Activated CD4-positive, alpha-beta T cell treated with anti-CD3 and anti-CD28 coated beads for 36 hours (primary cell): ENCODE measurements at regions not wholly inside any gene's neighbourhood (a gene's known extent, or its start where the extent isn't known, plus 50 kb on each side); places are given as distances from the start of the nearest gene placed in this dataset.

Experiments used
- ATAC-seq: fragments of 200-7000 bp; cut with Tn5 transposase; one replicate; pipeline ENCODE4 v1.10.0; 2021; ENCODE audit warnings: mild to moderate bottlenecking, moderate library complexity
- CTCF ChIA-PET: fragments of 350-600 bp; sonication (Branson Sonifier 250); formaldehyde crosslinking; loops from one replicate; lab custom pipeline; 2021; ENCODE audit warnings: antibody characterized with exemption; lab: Charles Lee
- POLR2A ChIA-PET: fragments of 350-600 bp; sonication (Branson Sonifier 250); formaldehyde crosslinking; loops from one replicate; lab custom pipeline; 2021; ENCODE audit warnings: antibody characterized with exemption, inconsistent platforms; lab: Charles Lee
- DNase-seq: peaks from one replicate; pipeline ENCODE4 v3.0.0-alpha.2; 2020
- H3K27ac Mint-ChIP-seq: one replicate; pipeline ENCODE4 v1.8.0; 2021; ENCODE audit warnings: mixed read lengths
- H3K27me3 Mint-ChIP-seq: one replicate; pipeline ENCODE4 v1.8.0; 2021; ENCODE audit warnings: mixed read lengths
- H3K36me3 Mint-ChIP-seq: one replicate; pipeline ENCODE4 v1.8.0; 2021; ENCODE audit warnings: low read depth, mixed read lengths
- H3K4me1 Mint-ChIP-seq: one replicate; pipeline ENCODE4 v1.8.0; 2021; ENCODE audit warnings: mixed read lengths
- H3K4me3 Mint-ChIP-seq: one replicate; pipeline ENCODE4 v1.8.0; 2021; ENCODE audit warnings: mild to moderate bottlenecking, moderate library complexity, mixed read lengths
- H3K9me3 Mint-ChIP-seq: one replicate; pipeline ENCODE4 v1.8.0; 2021; ENCODE audit warnings: low read depth, mixed read lengths
- intact Hi-C, 2 experiments: fragments of 100-400 bp; cut with DNase I in 1 of 2; cut with micrococcal nuclease in 1 of 2; formaldehyde crosslinking; loops; one replicate each; pipeline versions ENCODE4 v1.14.2 to v1.15.1; 2022 to 2024; cut with DNase I, micrococcal nuclease

DNA sequence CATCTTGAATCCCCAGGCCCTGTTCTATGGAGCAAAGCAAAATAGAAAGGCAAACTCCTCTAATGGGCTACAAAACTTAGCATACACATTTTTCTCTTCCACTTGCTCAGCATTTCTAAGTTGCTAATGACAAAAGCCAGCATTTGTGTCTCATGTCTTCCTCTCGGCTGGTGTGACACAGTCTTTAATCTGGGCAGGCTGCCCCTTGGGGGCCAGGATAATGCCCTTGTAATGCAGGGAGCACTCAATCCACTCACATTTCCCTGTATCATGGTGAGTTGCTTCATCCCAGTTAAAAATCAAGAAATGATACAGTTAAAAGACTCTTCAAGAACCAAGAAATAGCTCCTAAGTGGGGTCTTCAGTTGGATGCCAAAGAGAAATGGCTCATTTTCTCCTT lies 109.1 kb upstream of the FBXO11 start:
- CTCF ChIA-PET = interaction anchor here (0.8 to 1.6 kb wide), 3 partner anchors 66 to 160 kb away, joined by 3 to 4 read pairs (median 3); partner anchors contain the start of gene FBXO11
- peaks cover 2% of the 10 kb centered on the region for H3K9me3 Mint-ChIP-seq
- H3K4me1 Mint-ChIP-seq = no peaks in the 10 kb centered on the region
- intact Hi-C loops = no loop called here
- H3K27ac Mint-ChIP-seq = no peak overlapping the region
- DNase-seq (no peak), ATAC-seq (no peak)
- H3K36me3 Mint-ChIP-seq = no peaks in the 10 kb centered on the region
- POLR2A ChIA-PET = no interaction called here
- H3K27me3 Mint-ChIP-seq = peaks cover 7% of the 10 kb centered on the region
- H3K4me3 Mint-ChIP-seq = no peak overlapping the region

DNA sequence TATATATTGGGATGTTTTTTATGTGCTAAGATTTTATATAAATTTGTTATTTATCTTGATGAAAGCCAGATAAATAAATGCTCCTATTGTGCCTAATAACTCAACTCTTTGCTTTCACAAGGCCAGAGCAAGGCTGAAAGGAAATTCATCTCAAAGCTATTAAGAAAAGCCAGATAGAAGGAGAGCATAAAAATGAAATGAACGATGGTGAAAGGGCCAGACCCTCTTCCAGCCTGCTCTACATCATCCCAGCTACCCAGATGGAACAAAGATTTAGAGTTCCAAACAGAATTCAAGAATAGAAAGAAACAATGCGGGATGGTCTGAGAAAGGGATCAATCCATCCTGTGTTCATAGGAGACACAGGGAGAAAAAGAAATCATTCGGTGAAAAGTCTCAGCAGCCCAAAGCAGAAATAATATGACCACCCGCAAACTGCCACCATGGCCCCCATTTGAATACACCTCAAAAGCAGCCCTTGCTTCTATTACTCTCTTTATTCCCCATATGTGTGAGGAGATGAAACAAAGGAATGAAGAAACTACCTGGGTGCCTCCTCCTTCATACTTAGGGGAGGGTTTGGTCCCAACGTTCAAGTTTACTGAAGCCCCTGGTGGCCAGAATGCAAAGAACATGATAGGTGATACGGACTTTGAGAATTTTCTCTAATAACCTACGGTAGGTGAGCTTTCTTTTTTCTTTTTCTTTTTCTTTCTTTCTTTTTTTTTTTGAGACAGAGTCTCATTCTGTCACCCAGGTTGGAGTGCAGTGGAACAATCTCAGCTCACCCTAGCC lies 110.1 kb upstream of the FBXO11 start:
- Mint-ChIP-seq H3K4me1 (no peaks in the 10 kb centered on the region), H3K27me3 (peaks cover 5% of the 10 kb centered on the region), H3K36me3 (no peaks in the 10 kb centered on the region), H3K27ac (no peak overlapping the region), H3K4me3 (no peak overlapping the region), H3K9me3 (peaks cover 2% of the 10 kb centered on the region)
- intact Hi-C loops = no loop called here
- CTCF ChIA-PET = interaction anchor here (0.8 to 1.0 kb wide), 3 partner anchors 65 to 161 kb away, joined by 3 read pairs; no protein-coding TSS in a partner anchor
- ATAC-seq = no peak
- DNase-seq = peak; percentile 5
- POLR2A ChIA-PET = no interaction called here

DNA sequence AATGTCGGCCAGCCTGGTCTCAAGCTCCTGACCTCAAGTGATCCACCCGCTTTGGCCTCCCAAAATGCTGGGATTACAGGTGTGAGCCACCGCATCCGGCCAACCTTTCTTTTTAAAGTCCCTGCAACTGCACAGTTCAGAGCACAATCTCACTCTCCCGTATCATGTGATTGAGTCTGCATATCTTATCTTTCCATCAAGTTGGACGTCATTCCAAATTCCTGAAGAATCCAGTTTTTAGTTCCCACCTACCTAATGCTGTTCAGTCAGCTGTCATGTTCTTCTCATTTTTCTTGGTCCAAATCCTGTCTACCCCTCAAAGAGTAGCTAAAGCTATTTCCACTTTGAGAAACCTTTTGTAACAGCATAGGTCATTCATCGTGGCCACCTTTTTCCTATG lies 110.8 kb upstream of the FBXO11 start:
- DNase-seq (no peak), ATAC-seq (no peak)
- Mint-ChIP-seq H3K36me3 (no peaks in the 10 kb centered on the region), H3K4me1 (no peaks in the 10 kb centered on the region), H3K4me3 (no peak overlapping the region), H3K27me3 (peaks cover 8% of the 10 kb centered on the region), H3K27ac (no peak overlapping the region), H3K9me3 (peaks cover 2% of the 10 kb centered on the region)
- intact Hi-C loops = no loop called here
- POLR2A ChIA-PET = no interaction called here
- CTCF ChIA-PET = interaction anchor here (0.6 to 1.0 kb wide), 3 partner anchors 43 to 121 kb away, joined by 3 read pairs; no protein-coding TSS in a partner anchor

DNA sequence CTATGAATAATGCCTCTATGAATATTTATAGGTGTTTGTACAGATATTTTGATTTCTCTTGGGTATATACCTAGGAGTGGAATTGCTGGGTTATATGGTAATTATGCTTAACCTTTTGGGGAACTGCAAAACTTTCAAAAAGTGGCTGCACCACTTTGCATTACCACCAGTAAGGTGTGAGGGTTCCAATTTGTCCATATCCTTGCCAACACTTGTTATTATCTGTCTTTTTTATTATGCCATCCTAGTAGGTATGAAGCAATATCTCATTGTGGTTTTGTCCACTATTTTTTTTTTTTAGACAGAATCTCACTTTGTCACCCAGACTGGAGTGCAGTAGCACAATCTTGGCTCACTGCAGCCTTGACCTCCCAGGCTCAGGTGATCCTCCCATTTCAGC lies 112.2 kb upstream of the FBXO11 start:
- no peak overlapping the region for H3K27ac Mint-ChIP-seq
- intact Hi-C loops = no loop called here
- no peak for DNase-seq
- ChIA-PET CTCF (no interaction called here), POLR2A (no interaction called here)
- H3K9me3 Mint-ChIP-seq = peaks cover 2% of the 10 kb centered on the region
- H3K4me3 Mint-ChIP-seq = no peak overlapping the region
- ATAC-seq = no peak
- H3K36me3 Mint-ChIP-seq = no peaks in the 10 kb centered on the region
- H3K27me3 Mint-ChIP-seq = peaks cover 11% of the 10 kb centered on the region
- H3K4me1 Mint-ChIP-seq = no peaks in the 10 kb centered on the region

DNA sequence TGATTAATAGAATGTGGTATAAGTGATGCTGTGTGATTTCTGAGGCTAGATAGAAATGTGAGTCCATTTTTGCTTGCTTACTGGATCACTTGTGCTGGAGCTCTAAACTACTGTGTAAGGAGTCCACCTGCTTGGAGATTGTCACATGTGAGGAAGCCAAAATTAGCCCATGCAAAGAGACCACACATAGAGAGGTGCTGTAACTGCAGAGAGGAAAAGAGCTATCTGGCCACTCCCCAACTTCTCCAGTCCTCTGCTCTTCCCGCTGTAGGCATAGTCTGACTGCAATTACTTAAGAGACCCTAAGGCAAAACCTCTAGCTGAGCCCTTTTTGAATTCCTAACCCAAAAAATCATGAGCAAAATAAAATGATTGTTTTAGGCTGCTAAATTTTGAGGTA lies 120.6 kb upstream of the FBXO11 start:
- Mint-ChIP-seq H3K4me3 (no peak overlapping the region), H3K36me3 (no peaks in the 10 kb centered on the region), H3K9me3 (no peaks in the 10 kb centered on the region), H3K27me3 (peaks cover 7% of the 10 kb centered on the region), H3K27ac (no peak overlapping the region), H3K4me1 (no peaks in the 10 kb centered on the region)
- intact Hi-C loops = no loop called here
- ATAC-seq = no peak
- ChIA-PET CTCF (interaction anchor here (0.6 to 1.5 kb wide), 2 partner anchors 17 to 718 kb away, joined by 3 to 4 read pairs; no protein-coding TSS in a partner anchor), POLR2A (no interaction called here)
- DNase-seq = no peak

DNA sequence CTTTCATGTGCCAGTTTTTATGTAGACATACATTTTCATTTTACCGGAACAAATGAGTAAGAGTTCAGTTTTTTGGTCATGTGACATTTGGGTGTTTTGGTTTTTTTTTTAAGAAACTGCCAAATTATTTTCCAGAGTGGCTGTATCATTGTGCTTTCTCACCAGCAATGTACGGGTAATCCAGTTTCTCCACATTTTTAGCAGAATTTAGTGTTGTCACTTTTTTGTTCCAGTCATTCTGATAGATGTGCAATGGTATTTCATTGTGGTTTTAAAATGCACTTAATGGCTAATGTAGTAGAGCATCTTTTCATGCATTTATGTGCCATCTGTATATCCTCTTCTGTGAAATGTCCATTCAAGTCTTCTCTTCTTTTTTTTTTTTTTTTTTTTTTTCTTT lies 126.5 kb upstream of the FBXO11 start:
- intact Hi-C loops = no loop called here
- POLR2A ChIA-PET = no interaction called here
- CTCF ChIA-PET = interaction anchor here (1.5 kb wide), 1 partner anchor 125 kb away, joined by 3 read pairs; no protein-coding TSS in a partner anchor
- peaks cover 2% of the 10 kb centered on the region for H3K9me3 Mint-ChIP-seq
- no peak overlapping the region for H3K27ac Mint-ChIP-seq
- H3K4me3 Mint-ChIP-seq = no peak overlapping the region
- H3K27me3 Mint-ChIP-seq = no peaks in the 10 kb centered on the region
- no peak for DNase-seq
- H3K36me3 Mint-ChIP-seq = no peaks in the 10 kb centered on the region
- H3K4me1 Mint-ChIP-seq = peaks cover 11% of the 10 kb centered on the region
- ATAC-seq = peak; percentile 47

DNA sequence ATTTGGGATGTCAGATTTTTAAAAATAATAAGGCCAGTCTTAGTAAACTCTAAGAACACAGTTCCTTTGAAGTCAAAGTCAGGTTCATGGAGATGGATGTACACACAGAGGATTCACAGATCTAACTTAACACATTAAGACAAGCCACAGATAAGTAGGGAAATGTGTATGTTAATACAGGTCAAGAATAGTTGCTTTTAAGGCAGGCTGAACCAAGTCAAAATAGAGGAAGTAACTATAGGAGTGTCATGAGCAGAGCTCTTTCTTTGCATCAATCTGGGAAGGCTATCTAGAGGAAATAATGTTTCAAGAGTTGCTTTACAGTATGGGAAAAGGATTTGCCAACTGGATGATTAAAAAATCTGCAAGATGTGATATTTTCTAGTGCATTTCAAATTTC lies 128.0 kb upstream of the FBXO11 start:
- peaks cover 2% of the 10 kb centered on the region for H3K9me3 Mint-ChIP-seq
- ChIA-PET POLR2A (no interaction called here), CTCF (interaction anchor here (1.5 kb wide), 1 partner anchor 127 kb away, joined by 3 read pairs; no protein-coding TSS in a partner anchor)
- intact Hi-C loops = no loop called here
- no peaks in the 10 kb centered on the region for H3K36me3 Mint-ChIP-seq
- DNase-seq (no peak), ATAC-seq (no peak)
- H3K27me3 Mint-ChIP-seq = no peaks in the 10 kb centered on the region
- H3K4me3 Mint-ChIP-seq = no peak overlapping the region
- H3K4me1 Mint-ChIP-seq = peaks cover 11% of the 10 kb centered on the region
- H3K27ac Mint-ChIP-seq = no peak overlapping the region

DNA sequence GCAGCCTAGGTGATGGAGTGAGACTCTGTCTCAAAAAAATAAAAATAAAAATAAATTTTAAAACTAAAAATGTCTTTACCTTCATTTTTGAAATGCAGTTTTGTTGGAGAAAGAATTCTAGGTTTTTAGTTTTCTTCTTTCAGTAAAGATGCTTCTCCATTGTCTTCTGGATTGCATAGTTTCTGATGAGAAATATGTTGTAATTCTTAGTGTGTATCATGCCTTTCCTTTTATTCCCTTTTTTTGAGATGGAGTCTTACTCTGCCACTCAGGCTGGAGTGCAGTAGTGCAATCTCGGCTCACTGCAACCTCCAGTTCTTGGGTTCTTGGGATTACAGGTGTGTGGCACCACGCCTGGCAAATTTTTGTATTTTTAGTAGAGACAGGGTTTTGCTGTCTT lies 130.0 kb upstream of the FBXO11 start:
- ATAC-seq = no peak
- ChIA-PET CTCF (no interaction called here), POLR2A (no interaction called here)
- H3K9me3 Mint-ChIP-seq = peaks cover 2% of the 10 kb centered on the region
- intact Hi-C loops = no loop called here
- no peak overlapping the region for H3K27ac Mint-ChIP-seq
- H3K4me3 Mint-ChIP-seq = no peak overlapping the region
- H3K4me1 Mint-ChIP-seq = peaks cover 11% of the 10 kb centered on the region
- H3K36me3 Mint-ChIP-seq = no peaks in the 10 kb centered on the region
- peaks cover 4% of the 10 kb centered on the region for H3K27me3 Mint-ChIP-seq
- DNase-seq = no peak

DNA sequence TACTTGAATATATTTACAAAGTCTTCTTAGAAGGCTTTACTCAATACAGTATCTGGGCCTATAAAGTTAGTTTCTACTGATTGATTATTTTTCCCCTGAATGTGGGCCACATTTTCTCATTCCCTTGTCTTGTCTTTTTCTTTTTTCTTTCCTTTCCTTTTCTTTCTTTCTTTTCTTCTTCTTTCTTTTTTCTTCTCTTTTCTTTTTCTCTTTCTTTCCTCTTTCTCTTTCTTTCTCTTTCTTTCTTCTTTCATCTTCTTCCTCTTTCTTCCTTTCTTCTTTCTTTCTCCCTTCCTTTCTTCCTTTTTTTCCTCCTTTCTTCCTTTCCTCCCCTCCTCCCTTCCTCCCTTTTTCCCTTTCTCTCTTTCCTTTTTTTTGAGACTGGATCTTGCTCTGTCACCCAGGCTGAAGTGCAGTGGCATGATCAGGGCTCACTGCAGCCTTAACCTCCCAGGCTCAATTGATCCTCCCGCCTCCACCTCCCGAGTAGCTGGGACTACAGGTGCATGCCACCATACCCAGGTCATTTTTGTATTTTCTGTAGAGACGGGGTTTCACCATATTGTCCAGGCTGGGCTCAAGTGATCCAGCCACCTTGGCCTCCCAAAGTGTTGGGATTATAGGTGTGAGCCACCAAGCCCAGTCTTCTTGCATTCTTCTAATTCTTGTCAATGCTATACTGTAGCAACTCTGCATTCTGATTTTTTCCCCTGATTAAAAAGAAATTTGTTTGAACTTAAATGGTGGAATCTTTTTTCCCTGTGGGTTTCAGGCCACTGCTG lies 133.1 kb upstream of the FBXO11 start:
- H3K4me1 Mint-ChIP-seq = peaks cover 2% of the 10 kb centered on the region
- peaks cover 7% of the 10 kb centered on the region for H3K27me3 Mint-ChIP-seq
- H3K27ac Mint-ChIP-seq = no peak overlapping the region
- no peak overlapping the region for H3K4me3 Mint-ChIP-seq
- DNase-seq (no peak), ATAC-seq (no peak)
- H3K36me3 Mint-ChIP-seq = no peaks in the 10 kb centered on the region
- POLR2A ChIA-PET = no interaction called here
- intact Hi-C loops = no loop called here
- CTCF ChIA-PET = no interaction called here
- H3K9me3 Mint-ChIP-seq = peaks cover 2% of the 10 kb centered on the region

DNA sequence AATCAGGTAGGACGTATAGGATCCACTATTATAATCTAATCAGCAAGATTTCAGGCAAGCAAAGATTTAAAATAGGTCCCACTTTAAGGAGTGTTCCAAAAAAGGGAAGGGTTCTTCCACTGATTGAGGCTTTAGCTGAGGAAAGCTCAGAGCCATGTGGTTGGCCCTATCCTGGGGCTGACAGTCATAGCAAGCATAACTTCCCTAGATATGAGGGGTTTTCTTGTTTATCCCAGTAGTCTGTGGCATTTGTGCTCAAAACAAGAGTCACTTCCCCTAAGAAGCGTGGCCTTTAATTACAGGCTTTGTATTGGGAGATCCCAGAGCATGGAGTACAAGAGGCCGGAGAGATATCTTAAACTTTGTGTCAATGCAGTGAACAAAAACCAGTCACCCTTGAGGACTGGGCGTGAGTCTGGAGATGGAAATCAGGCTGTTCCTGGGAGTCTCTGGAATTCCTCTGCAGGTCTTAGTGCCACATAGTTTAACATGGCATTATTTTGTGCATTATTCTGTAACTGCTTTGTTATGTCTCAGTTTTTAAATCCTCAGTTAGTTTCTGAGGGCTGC lies 136.9 kb upstream of the FBXO11 start:
- Mint-ChIP-seq H3K4me3 (no peak overlapping the region), H3K4me1 (no peaks in the 10 kb centered on the region), H3K9me3 (no peaks in the 10 kb centered on the region), H3K27me3 (peaks cover 9% of the 10 kb centered on the region), H3K27ac (no peak overlapping the region), H3K36me3 (no peaks in the 10 kb centered on the region)
- ATAC-seq (no peak), DNase-seq (no peak)
- ChIA-PET POLR2A (no interaction called here), CTCF (no interaction called here)
- intact Hi-C loops = no loop called here

DNA sequence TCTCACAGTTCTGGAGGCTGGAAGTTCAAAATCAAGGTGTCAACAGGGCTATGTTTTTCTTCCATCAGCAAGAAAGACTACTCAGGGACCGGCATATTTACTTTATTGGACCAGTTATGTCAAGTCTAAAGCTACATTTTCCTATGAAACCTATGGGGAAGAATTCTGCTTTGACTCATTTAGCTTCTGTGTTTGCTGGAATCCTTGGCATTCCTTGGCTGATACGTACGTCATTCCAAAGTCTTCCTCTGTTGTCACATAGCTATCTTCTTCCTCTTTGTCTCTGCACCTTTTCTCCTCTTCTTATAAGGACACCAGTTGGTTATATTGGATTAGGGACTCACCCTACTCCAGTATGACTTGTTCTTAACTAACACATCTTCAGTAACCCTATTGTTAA lies 137.4 kb upstream of the FBXO11 start:
- ATAC-seq = no peak
- ChIA-PET POLR2A (no interaction called here), CTCF (interaction anchor here (0.7 kb wide), 1 partner anchor 295 kb away, joined by 3 read pairs; no protein-coding TSS in a partner anchor)
- H3K9me3 Mint-ChIP-seq = no peaks in the 10 kb centered on the region
- H3K4me3 Mint-ChIP-seq = no peak overlapping the region
- intact Hi-C loops = no loop called here
- DNase-seq = no peak
- peaks cover 9% of the 10 kb centered on the region for H3K27me3 Mint-ChIP-seq
- no peak overlapping the region for H3K27ac Mint-ChIP-seq
- H3K36me3 Mint-ChIP-seq = no peaks in the 10 kb centered on the region
- H3K4me1 Mint-ChIP-seq = no peaks in the 10 kb centered on the region
